NK-92 treated with Interleukin-12 subunit alpha and Interleukin-12 subunit beta, amount 100 ng/mL, for 24 hours (cell line): ENCODE measurements at regions not wholly inside any gene's neighbourhood (a gene's known extent, or its start where the extent isn't known, plus 50 kb on each side); places are given as distances from the start of the nearest gene placed in this dataset.
"Not testable (repeated sequence)": the region's sequence is repeated elsewhere in the genome, so short reads cannot be mapped to it uniquely, and the experiment has no call there.

Experiments used
- DNase-seq: peaks from one replicate; lab custom pipeline; 2025; lab: John Stamatoyannopoulos, UW

- DNase-seq: no peak
Measured at GRCh38 chr20:40634891-40635290, 54.1 kb downstream of the MAFB start.

- no peak for DNase-seq
Measured at GRCh38 chr20:40633123-40633850, 55.7 kb downstream of the MAFB start.

GRCh38 chr20:40632346-40632976 lies 56.6 kb downstream of the MAFB start:
- no peak for DNase-seq

- no peak for DNase-seq
Measured at GRCh38 chr20:40631119-40631631, 57.9 kb downstream of the MAFB start.

GRCh38 chr20:40630713-40631112 lies 58.3 kb downstream of the MAFB start:
- DNase-seq: no peak

GRCh38 chr20:40630099-40630498 lies 58.9 kb downstream of the MAFB start:
- no peak for DNase-seq

GRCh38 chr20:40628877-40629276 lies 60.2 kb downstream of the MAFB start:
- DNase-seq: no peak

- DNase-seq: not testable (repeated sequence)
Measured at GRCh38 chr20:40619053-40619452, 70.0 kb downstream of the MAFB start.

GRCh38 chr20:40617594-40617993 lies 71.4 kb downstream of the MAFB start:
- DNase-seq: peak; percentile 10

- no peak for DNase-seq
Measured at GRCh38 chr20:40612837-40613236, 76.2 kb downstream of the MAFB start.

GRCh38 chr20:40612247-40612646 lies 76.8 kb downstream of the MAFB start:
- DNase-seq: no peak

- no peak for DNase-seq
Measured at GRCh38 chr20:40610730-40611129, 78.3 kb downstream of the MAFB start.

- DNase-seq: no peak
Measured at GRCh38 chr20:40607927-40608326, 81.1 kb downstream of the MAFB start.

- DNase-seq: no peak
Measured at GRCh38 chr20:40606660-40607059, 82.4 kb downstream of the MAFB start.

- DNase-seq: no peak
Measured at GRCh38 chr20:40606237-40606636, 82.8 kb downstream of the MAFB start.

- DNase-seq: no peak
Measured at GRCh38 chr20:40604416-40604815, 84.6 kb downstream of the MAFB start.

- DNase-seq: no peak
Measured at GRCh38 chr20:40603057-40603651, 85.9 kb downstream of the MAFB start.

GRCh38 chr20:40602381-40602780 lies 86.7 kb downstream of the MAFB start:
- no peak for DNase-seq

GRCh38 chr20:40600441-40601219 lies 88.4 kb downstream of the MAFB start:
- DNase-seq: no peak

- no peak for DNase-seq
Measured at GRCh38 chr20:40599987-40600386, 89.0 kb downstream of the MAFB start.

GRCh38 chr20:40592941-40593340 lies 96.1 kb downstream of the MAFB start:
- DNase-seq: no peak

- no peak for DNase-seq
Measured at GRCh38 chr20:40591536-40591935, 97.5 kb downstream of the MAFB start.
